Panc1 (cell line): ENCODE measurements at regions not wholly inside any gene's neighbourhood (a gene's known extent, or its start where the extent isn't known, plus 50 kb on each side); places are given as distances from the start of the nearest gene placed in this dataset.

ENCODE experiments used
- ATAC-seq: fragments of 200-7000 bp; cut with Tn5 transposase; 2 replicates; pipeline ENCODE4 v1.9.1; 2020; ENCODE audit warnings: mild to moderate bottlenecking, moderate library complexity
- BruUV-seq: library from RNA; stranded (reverse); fragments of 400-500 nt; replicated peaks from 2 replicates; lab custom pipeline; 2021; lab: Mats Ljungman, UMichigan
- CTCF ChIA-PET: fragments of 300-600 bp; sonication (Branson Sonifier 250); formaldehyde crosslinking; loops from one replicate; lab custom pipeline; 2022; ENCODE audit warnings: antibody characterized with exemption; lab: Charles Lee
- POLR2A ChIA-PET: fragments of 300-600 bp; sonication (Branson Sonifier 250); formaldehyde crosslinking; loops from one replicate; lab custom pipeline; 2022; ENCODE audit warnings: antibody characterized with exemption; lab: Charles Lee
- DNase-seq: peaks from one replicate; pipeline ENCODE4 v3.0.0-alpha.2; 2010; ENCODE audit warnings: low read depth, low spot score
- H3K27ac ChIP-seq: 2 replicates; pipeline ENCODE4 v1.5.1; 2011; ENCODE audit warnings: mild to moderate bottlenecking, low read length, inconsistent platforms
- H3K27me3 ChIP-seq: fragments of 200-500 bp; sonication (Bioruptor generic); 2 replicates; pipeline ENCODE4 v1.6.0; 2014; ENCODE audit warnings: low read length, inconsistent platforms; ENCODE audit not compliant: control insufficient read depth, insufficient read depth
- H3K36me3 ChIP-seq: fragments of 200-500 bp; sonication (Bioruptor generic); 2 replicates; pipeline ENCODE4 v1.5.1; 2014; ENCODE audit warnings: inconsistent platforms, mild to moderate bottlenecking, low read length, moderate library complexity; ENCODE audit not compliant: control insufficient read depth, insufficient read depth
- H3K4me1 ChIP-seq: 2 replicates; pipeline ENCODE4 v1.5.1; 2011; ENCODE audit warnings: inconsistent platforms, mild to moderate bottlenecking, low read length, moderate library complexity; ENCODE audit not compliant: control insufficient read depth, insufficient read depth
- H3K4me3 ChIP-seq, 2 experiments: 2 replicates each; pipeline ENCODE4 v1.5.1; 2011 to 2012; ENCODE audit warnings: low read depth in 2 of 2, low read length in 2 of 2, mild to moderate bottlenecking in 2 of 2, inconsistent platforms in 1 of 2, moderate library complexity in 1 of 2
- H3K9me3 ChIP-seq: fragments of 200-500 bp; sonication (Bioruptor generic); 2 replicates; pipeline ENCODE4 v1.5.1; 2014; ENCODE audit warnings: low read depth, mild to moderate bottlenecking, inconsistent platforms, low read length, moderate library complexity; ENCODE audit not compliant: control insufficient read depth, insufficient read depth
- POLR2AphosphoS5 ChIP-seq: IDR thresholded peaks from 2 replicates; pipeline ENCODE4 v1.6.1; 2012; ENCODE audit warnings: mild to moderate bottlenecking, low read depth, low read length, moderate library complexity
- SIN3A ChIP-seq: IDR thresholded peaks from 2 replicates; pipeline ENCODE4 v1.6.1; 2012; ENCODE audit warnings: low read depth, mild to moderate bottlenecking, low read length, moderate library complexity, borderline replicate concordance; ENCODE audit not compliant: insufficient read depth
- TCF7L2 ChIP-seq: IDR thresholded peaks from 2 replicates; pipeline ENCODE4 v1.6.1; 2011; ENCODE audit warnings: mild to moderate bottlenecking, low read depth, low read length, inconsistent platforms
- in situ Hi-C: cut with HindIII; loops from 2 replicates; pipeline ENCODE4 v1.10.0; 2016; ENCODE audit warnings: low sequenced_read_pairs, low pct_unique_long_range_greater_than_20kb
- intact Hi-C: fragments of 100-400 bp; cut with micrococcal nuclease; formaldehyde crosslinking; loops from one replicate; pipeline ENCODE4 v1.10.0; 2022; ENCODE audit not compliant: unreplicated experiment
- TF ChIP-seq, protein P1 (sequence below): fragments of 450-650 bp; IDR thresholded peaks from 2 replicates; pipeline ENCODE4 v1.5.1; 2017; ENCODE audit warnings: mild to moderate bottlenecking
- TF ChIP-seq, protein P2 (sequence below), 2 experiments: IDR thresholded peaks; 2 replicates each; pipeline ENCODE4 v1.6.1; 2011 to 2012; ENCODE audit warnings: low read depth in 2 of 2, control low read depth in 1 of 2, low read length in 1 of 2, mild to moderate bottlenecking in 1 of 2, moderate library complexity in 1 of 2; ENCODE audit not compliant: insufficient read depth in 1 of 2

DNA sequence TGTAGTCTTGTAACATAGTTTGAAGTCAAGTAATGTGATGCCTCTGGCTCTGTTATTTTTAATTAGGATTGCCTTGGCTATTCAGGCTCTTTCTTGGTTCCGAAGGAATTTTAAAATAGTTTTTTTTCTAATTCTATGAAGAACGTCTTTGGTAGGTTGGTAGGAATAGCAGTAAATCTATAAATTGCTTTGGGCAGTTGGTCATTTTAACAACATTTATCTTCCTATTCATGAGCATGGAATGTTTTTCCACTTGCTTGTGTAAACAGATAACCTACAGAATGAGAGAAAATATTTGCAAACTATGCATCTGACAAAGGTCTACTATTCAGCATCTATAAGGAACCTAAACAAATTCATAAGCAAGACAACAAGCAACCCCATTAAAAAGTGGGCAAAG, 173.2 kb upstream of the TRPC7 start:
- no peak for DNase-seq
- no peak overlapping the region for H3K27ac ChIP-seq
- ATAC-seq: no peak
- ChIA-PET CTCF (no interaction called here), POLR2A (no interaction called here)
- H3K4me1 ChIP-seq: no peaks in the 10 kb centered on the region
- no peak for TF ChIP-seq SIN3A
- TF ChIP-seq, protein P1, sequence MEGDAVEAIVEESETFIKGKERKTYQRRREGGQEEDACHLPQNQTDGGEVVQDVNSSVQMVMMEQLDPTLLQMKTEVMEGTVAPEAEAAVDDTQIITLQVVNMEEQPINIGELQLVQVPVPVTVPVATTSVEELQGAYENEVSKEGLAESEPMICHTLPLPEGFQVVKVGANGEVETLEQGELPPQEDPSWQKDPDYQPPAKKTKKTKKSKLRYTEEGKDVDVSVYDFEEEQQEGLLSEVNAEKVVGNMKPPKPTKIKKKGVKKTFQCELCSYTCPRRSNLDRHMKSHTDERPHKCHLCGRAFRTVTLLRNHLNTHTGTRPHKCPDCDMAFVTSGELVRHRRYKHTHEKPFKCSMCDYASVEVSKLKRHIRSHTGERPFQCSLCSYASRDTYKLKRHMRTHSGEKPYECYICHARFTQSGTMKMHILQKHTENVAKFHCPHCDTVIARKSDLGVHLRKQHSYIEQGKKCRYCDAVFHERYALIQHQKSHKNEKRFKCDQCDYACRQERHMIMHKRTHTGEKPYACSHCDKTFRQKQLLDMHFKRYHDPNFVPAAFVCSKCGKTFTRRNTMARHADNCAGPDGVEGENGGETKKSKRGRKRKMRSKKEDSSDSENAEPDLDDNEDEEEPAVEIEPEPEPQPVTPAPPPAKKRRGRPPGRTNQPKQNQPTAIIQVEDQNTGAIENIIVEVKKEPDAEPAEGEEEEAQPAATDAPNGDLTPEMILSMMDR: no peak
- TF ChIP-seq, protein P2, sequence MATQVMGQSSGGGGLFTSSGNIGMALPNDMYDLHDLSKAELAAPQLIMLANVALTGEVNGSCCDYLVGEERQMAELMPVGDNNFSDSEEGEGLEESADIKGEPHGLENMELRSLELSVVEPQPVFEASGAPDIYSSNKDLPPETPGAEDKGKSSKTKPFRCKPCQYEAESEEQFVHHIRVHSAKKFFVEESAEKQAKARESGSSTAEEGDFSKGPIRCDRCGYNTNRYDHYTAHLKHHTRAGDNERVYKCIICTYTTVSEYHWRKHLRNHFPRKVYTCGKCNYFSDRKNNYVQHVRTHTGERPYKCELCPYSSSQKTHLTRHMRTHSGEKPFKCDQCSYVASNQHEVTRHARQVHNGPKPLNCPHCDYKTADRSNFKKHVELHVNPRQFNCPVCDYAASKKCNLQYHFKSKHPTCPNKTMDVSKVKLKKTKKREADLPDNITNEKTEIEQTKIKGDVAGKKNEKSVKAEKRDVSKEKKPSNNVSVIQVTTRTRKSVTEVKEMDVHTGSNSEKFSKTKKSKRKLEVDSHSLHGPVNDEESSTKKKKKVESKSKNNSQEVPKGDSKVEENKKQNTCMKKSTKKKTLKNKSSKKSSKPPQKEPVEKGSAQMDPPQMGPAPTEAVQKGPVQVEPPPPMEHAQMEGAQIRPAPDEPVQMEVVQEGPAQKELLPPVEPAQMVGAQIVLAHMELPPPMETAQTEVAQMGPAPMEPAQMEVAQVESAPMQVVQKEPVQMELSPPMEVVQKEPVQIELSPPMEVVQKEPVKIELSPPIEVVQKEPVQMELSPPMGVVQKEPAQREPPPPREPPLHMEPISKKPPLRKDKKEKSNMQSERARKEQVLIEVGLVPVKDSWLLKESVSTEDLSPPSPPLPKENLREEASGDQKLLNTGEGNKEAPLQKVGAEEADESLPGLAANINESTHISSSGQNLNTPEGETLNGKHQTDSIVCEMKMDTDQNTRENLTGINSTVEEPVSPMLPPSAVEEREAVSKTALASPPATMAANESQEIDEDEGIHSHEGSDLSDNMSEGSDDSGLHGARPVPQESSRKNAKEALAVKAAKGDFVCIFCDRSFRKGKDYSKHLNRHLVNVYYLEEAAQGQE (IDR thresholded peaks at IDR 0.05; ENCODE audit: insufficient read depth in 1 of 2, low read depth in 2 of 2, low read length in 1 of 2): no peak
- no peak for TF ChIP-seq POLR2AphosphoS5
- TF ChIP-seq TCF7L2: no peak
- H3K27me3 ChIP-seq: no peaks in the 10 kb centered on the region
- in situ Hi-C loops (no loop called here), intact Hi-C loops (no loop called here)
- no TSS peak for BruUV-seq
- no peaks in the 10 kb centered on the region for H3K9me3 ChIP-seq
- no peaks in the 10 kb centered on the region for H3K36me3 ChIP-seq
- H3K4me3 ChIP-seq: no peak overlapping the region

DNA sequence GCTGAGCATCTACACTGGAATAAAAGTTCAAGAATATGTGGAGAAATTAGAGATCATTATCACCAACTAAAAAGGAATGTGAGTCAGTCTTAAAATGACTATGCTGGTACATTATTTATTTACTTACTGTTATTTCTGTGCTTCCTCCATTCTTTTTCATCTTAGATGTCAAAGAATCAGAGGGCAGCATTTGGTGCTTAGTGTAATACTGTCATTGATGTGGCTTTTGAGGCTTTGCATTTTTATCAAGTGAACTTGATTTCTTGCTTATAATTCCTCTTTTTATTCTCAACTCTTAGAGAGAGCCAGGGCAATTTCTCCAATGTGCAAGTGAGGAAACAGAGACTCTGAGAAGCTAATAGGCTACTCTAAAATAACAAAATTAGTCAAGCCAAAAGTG, 163.7 kb upstream of the TRPC7 start:
- TF ChIP-seq, protein P2 (IDR thresholded peaks at IDR 0.05; ENCODE audit: insufficient read depth in 1 of 2, low read depth in 2 of 2, low read length in 1 of 2): no peak
- TF ChIP-seq TCF7L2 (no peak), POLR2AphosphoS5 (no peak), SIN3A (no peak)
- TF ChIP-seq, protein P1: no peak
- in situ Hi-C loops: no loop called here
- intact Hi-C loops: no loop called here
- Histone ChIP-seq H3K4me3 (no peak overlapping the region), H3K9me3 (no peaks in the 10 kb centered on the region), H3K36me3 (no peaks in the 10 kb centered on the region; the same call in 1 of the 2 replicates), H3K27me3 (no peaks in the 10 kb centered on the region), H3K4me1 (no peaks in the 10 kb centered on the region), H3K27ac (no peak overlapping the region)
- no peak for ATAC-seq
- ChIA-PET POLR2A (no interaction called here), CTCF (no interaction called here)
- no peak for DNase-seq
- no TSS peak for BruUV-seq
